ENCODE measurements at regions not wholly inside any gene's neighbourhood (a gene's known extent, or its start where the extent isn't known, plus 50 kb on each side); places are given as distances from the start of the nearest gene placed in this dataset.

- H3K4me3 ChIP-seq (ENCODE audit: control insufficient read depth in 1 of 7, extremely low read depth in 1 of 7, insufficient read depth in 4 of 7, low read depth in 2 of 7, low read length in 6 of 7), result no peak overlapping the region
- CTCF ChIA-PET, result no interaction called here
- DNase-seq, result no peak
- no peaks in the 10 kb centered on the region for H3K4me1 ChIP-seq (ENCODE audit: control extremely low read depth in 1 of 4, control insufficient read depth in 4 of 4, insufficient read depth in 4 of 4, low read length in 3 of 4)
- H3K27me3 ChIP-seq (replicated peaks in 2 of 5; ENCODE audit: control insufficient read depth in 4 of 5, insufficient read depth in 5 of 5, low read length in 4 of 5), result peaks cover 0 to 3% (median 0%) of the 10 kb centered on the region in 5 experiments
- H3K9me3 ChIP-seq (ENCODE audit: control extremely low read depth in 1 of 5, control insufficient read depth in 4 of 5, insufficient read depth in 2 of 5, low read depth in 1 of 5, low read length in 4 of 5), result no peaks in the 10 kb centered on the region
- no peak overlapping the region for H3K27ac ChIP-seq (ENCODE audit: insufficient read depth in 1 of 2, low read depth in 1 of 2, low read length in 2 of 2, poor library complexity in 1 of 2, severe bottlenecking in 2 of 2)
- WGBS (ENCODE audit: insufficient coverage), result 100% methylated on average over 1 of the region's 4 CpGs
- POLR2A ChIA-PET, result no interaction called here
- H3K36me3 ChIP-seq (ENCODE audit: control insufficient read depth in 4 of 4, insufficient read depth in 4 of 4, low read length in 3 of 4), result no peaks in the 10 kb centered on the region
Observed at GRCh38 chr3:25376340-25376739, 51.7 kb upstream of the RARB start.

- DNase-seq, result no peak
- Histone ChIP-seq H3K36me3 (ENCODE audit: control insufficient read depth in 4 of 4, insufficient read depth in 4 of 4, low read length in 3 of 4) (no peaks in the 10 kb centered on the region), H3K27ac (ENCODE audit: insufficient read depth in 1 of 2, low read depth in 1 of 2, low read length in 2 of 2, poor library complexity in 1 of 2, severe bottlenecking in 2 of 2) (no peak overlapping the region), H3K4me1 (ENCODE audit: control extremely low read depth in 1 of 4, control insufficient read depth in 4 of 4, insufficient read depth in 4 of 4, low read length in 3 of 4) (no peaks in the 10 kb centered on the region), H3K4me3 (ENCODE audit: control insufficient read depth in 1 of 7, extremely low read depth in 1 of 7, insufficient read depth in 4 of 7, low read depth in 2 of 7, low read length in 6 of 7) (no peak overlapping the region), H3K27me3 (replicated peaks in 2 of 5; ENCODE audit: control insufficient read depth in 4 of 5, insufficient read depth in 5 of 5, low read length in 4 of 5) (peaks cover 0 to 3% (median 0%) of the 10 kb centered on the region in 5 experiments), H3K9me3 (ENCODE audit: control extremely low read depth in 1 of 5, control insufficient read depth in 4 of 5, insufficient read depth in 2 of 5, low read depth in 1 of 5, low read length in 4 of 5) (no peaks in the 10 kb centered on the region)
- POLR2A ChIA-PET, result no interaction called here
- WGBS (ENCODE audit: insufficient coverage), result 96% methylated on average over 2 of the region's 2 CpGs
- CTCF ChIA-PET, result no interaction called here
Observed at GRCh38 chr3:25377042-25377441, 51.0 kb upstream of the RARB start.
